HUES48 (cell line): ENCODE measurements at regions not wholly inside any gene's neighbourhood (a gene's known extent, or its start where the extent isn't known, plus 50 kb on each side); places are given as distances from the start of the nearest gene placed in this dataset.

Experiments
- H3K27ac ChIP-seq: one replicate; pipeline ENCODE4 v1.7.0; 2013; ENCODE audit warnings: low read depth, low read length, inconsistent platforms
- H3K27me3 ChIP-seq: 2 replicates; pipeline ENCODE4 v1.6.1; 2013; ENCODE audit warnings: mild to moderate bottlenecking, low read length; ENCODE audit not compliant: control insufficient read depth, insufficient read depth
- H3K36me3 ChIP-seq: 2 replicates; pipeline ENCODE4 v1.6.1; 2013; ENCODE audit warnings: low read length; ENCODE audit not compliant: control insufficient read depth, insufficient read depth
- H3K4me1 ChIP-seq: 2 replicates; pipeline ENCODE4 v1.6.1; 2013; ENCODE audit warnings: mild to moderate bottlenecking, low read length; ENCODE audit not compliant: control insufficient read depth, insufficient read depth
- H3K4me3 ChIP-seq: 2 replicates; pipeline ENCODE4 v1.5.1; 2013; ENCODE audit warnings: mild to moderate bottlenecking, low read depth, low read length
- H3K9ac ChIP-seq: 2 replicates; pipeline ENCODE4 v1.6.1; 2013; ENCODE audit warnings: mild to moderate bottlenecking, low read depth, low read length, moderate library complexity
- H3K9me3 ChIP-seq: 2 replicates; pipeline ENCODE4 v1.6.1; 2013; ENCODE audit warnings: low read length; ENCODE audit not compliant: control insufficient read depth, insufficient read depth

DNA sequence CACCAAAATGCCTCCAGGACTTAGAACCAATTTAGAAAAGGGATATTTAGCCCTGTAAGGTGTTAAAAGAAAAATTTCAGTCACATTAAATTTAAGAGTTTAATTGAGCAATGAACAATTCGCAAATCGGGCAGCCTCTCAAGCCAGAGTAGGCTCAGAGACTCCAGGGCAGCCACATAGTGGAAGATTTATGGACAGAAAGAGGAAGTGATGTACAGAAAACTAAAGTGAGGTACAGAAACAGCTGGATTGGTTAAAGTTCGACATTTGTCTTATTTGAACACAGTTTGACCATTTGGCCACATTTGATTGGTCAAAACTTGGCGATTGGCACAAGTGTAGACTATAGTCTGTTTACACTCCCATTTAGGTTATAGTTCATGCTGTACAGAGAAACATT lies 525.9 kb upstream of the ZNF608 start:
- H3K4me3 ChIP-seq = no peak overlapping the region
- no peaks in the 10 kb centered on the region for H3K9me3 ChIP-seq
- H3K9ac ChIP-seq = no peak overlapping the region
- no peaks in the 10 kb centered on the region for H3K36me3 ChIP-seq
- no peaks in the 10 kb centered on the region for H3K27me3 ChIP-seq
- no peak overlapping the region for H3K27ac ChIP-seq
- H3K4me1 ChIP-seq = peaks cover 17% of the 10 kb centered on the region

DNA sequence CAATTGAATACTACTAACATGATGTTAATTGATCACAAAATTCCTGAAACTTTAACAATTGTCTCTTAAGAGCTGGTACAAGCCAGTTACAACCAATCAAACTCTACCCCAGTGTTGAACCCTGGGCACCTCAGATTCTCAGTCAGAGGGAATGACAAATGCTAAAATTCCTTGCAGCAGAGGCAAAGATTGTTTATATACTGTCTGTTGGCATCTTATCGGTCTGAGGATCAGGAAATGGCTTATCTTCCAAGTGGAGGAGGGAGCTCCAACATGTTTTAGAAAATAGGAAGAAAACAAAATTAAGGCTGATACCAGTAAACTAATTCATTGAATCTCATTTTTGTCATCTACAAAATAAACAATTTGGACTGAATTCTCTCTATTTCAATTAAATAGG lies 527.8 kb upstream of the ZNF608 start:
- H3K27ac ChIP-seq = no peak overlapping the region
- H3K9ac ChIP-seq = no peak overlapping the region
- peaks cover 17% of the 10 kb centered on the region for H3K4me1 ChIP-seq
- H3K36me3 ChIP-seq = no peaks in the 10 kb centered on the region
- H3K9me3 ChIP-seq = no peaks in the 10 kb centered on the region
- H3K27me3 ChIP-seq = no peaks in the 10 kb centered on the region
- H3K4me3 ChIP-seq = no peak overlapping the region

DNA sequence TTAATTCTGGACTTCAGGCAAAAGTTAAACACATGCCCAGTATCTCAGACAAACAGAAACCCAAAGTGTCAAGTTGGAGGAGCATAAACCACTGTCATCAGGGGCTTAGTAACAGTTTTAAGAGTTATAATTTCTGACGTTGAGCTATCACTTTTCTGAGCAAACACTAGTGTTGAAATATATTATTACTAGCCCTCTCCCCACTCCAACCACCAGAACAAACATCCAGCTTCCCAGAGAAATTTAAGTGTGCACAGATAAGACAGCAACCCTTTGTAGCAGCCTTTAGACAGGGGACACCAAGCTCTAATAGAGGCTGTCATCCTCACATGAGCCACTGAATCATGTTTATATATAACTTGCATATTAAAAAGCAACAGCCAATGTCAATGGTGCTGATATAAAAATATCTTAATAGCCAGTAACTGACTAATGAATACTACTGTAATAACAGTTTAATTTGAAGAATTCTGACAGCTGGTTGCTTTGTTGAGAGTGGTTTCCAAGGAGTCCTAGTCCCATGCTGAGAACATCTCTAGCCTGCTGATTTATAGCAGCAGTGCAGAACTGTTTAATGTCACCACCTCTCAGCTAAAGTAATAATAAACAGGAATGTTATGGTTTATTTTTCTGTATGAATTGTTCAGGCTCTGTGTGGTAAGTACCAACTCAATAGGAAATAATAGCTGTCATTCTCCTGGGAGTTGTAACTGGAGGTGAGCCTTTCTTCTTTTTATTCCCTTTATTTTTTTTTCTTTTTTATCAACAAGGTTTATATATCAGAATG lies 528.7 kb upstream of the ZNF608 start:
- Histone ChIP-seq H3K4me3 (no peak overlapping the region), H3K4me1 (peaks cover 13% of the 10 kb centered on the region), H3K9ac (no peak overlapping the region), H3K27ac (no peak overlapping the region), H3K36me3 (no peaks in the 10 kb centered on the region), H3K27me3 (no peaks in the 10 kb centered on the region), H3K9me3 (no peaks in the 10 kb centered on the region)

DNA sequence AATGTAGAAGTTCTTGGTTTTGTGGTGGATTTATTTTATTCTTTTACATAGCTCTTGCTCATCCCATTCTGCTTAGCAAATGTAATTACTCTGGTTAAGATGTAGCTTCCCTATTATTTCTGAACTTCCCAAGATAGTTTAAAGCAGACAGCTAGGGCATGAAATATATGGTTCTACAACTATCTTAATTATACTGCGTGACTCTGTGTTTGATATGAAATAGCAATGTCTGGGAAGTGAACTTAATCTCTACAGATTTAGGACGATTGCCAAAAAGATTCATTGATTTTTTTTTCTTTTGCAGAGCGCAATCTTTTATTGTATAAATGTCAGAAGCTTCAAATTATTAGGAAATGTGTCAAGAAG lies 529.3 kb upstream of the ZNF608 start:
- Histone ChIP-seq H3K36me3 (no peaks in the 10 kb centered on the region), H3K27ac (no peak overlapping the region), H3K9me3 (no peaks in the 10 kb centered on the region), H3K4me3 (no peak overlapping the region), H3K27me3 (no peaks in the 10 kb centered on the region), H3K9ac (no peak overlapping the region), H3K4me1 (peaks cover 13% of the 10 kb centered on the region)

DNA sequence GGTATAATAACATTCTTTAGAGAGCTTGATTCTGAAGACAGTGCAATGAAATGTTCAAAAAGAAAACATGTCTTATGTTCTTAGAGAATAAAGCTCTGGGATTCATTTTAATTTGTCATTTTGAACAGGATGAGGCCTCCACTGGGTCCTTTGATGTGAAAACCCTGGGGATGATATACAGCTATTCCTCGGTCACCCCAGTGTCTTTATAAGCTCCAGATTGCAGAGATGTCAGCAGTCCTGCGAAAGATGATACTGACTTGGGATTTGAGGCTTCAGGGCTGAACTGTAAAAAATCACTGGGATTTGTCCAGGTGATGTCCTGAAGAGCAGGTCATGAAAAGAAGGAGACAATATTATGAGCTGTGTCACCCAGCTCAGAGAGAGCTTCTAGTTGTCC lies 529.7 kb upstream of the ZNF608 start:
- Histone ChIP-seq H3K9me3 (no peaks in the 10 kb centered on the region), H3K36me3 (no peaks in the 10 kb centered on the region), H3K4me3 (no peak overlapping the region), H3K27me3 (no peaks in the 10 kb centered on the region), H3K9ac (no peak overlapping the region), H3K27ac (no peak overlapping the region), H3K4me1 (peaks cover 13% of the 10 kb centered on the region)

DNA sequence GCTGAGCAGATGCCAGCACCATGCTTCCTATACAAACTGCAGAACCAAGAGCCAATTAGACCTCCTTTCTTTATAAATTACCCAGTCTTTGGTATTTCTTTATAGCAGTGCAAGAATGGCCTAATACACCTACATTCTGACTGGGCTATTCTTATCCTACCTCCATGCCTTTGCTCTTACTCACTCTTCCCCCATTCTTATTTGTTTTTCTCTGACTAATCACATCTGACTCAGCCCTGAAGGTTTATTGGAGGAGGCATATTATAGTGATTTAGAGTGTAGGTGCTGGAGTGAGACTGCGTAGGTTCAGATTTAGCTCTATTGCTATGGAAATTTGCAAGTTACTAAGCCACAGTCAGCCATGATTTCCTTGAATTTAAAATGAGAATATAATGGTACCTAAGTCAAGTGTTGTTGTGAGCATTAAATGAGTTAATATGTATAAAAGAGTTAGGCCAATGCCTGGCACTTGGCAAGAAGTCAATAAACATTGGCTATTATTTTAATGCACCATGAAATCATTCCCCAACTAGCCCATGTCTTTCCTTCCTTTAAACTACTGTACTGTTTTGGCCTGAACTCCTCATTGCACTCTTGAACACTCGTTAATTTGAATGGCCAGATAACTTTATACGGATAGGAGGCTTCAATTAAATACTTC lies 531.2 kb upstream of the ZNF608 start:
- no peak overlapping the region for H3K4me3 ChIP-seq
- H3K9ac ChIP-seq = no peak overlapping the region
- no peaks in the 10 kb centered on the region for H3K9me3 ChIP-seq
- H3K27me3 ChIP-seq = no peaks in the 10 kb centered on the region
- peaks cover 13% of the 10 kb centered on the region for H3K4me1 ChIP-seq
- H3K36me3 ChIP-seq = no peaks in the 10 kb centered on the region
- H3K27ac ChIP-seq = peak overlapping the region; percentile 40

DNA sequence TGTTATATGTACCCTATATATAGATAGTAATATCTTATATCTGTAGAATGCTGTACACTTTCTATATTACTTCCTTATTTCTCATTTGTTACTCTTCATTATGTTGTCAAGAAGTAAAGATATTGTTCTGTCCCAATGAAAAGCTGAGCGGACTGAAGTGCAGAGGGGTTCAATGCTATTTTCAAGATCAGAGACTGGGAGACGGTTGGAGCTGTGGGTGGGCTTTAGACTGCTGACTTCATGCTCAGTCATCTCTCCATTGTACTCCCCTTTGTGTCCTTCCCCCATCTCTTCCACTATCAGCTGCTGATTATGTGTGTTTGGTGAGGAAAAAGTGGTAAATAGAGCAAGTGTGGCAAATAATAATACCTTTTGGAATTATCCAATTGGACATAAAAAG lies 532.3 kb upstream of the ZNF608 start:
- no peak overlapping the region for H3K27ac ChIP-seq
- H3K36me3 ChIP-seq = no peaks in the 10 kb centered on the region
- H3K4me1 ChIP-seq = peaks cover 5% of the 10 kb centered on the region
- H3K9me3 ChIP-seq = no peaks in the 10 kb centered on the region
- H3K4me3 ChIP-seq = no peak overlapping the region
- no peaks in the 10 kb centered on the region for H3K27me3 ChIP-seq
- H3K9ac ChIP-seq = no peak overlapping the region

DNA sequence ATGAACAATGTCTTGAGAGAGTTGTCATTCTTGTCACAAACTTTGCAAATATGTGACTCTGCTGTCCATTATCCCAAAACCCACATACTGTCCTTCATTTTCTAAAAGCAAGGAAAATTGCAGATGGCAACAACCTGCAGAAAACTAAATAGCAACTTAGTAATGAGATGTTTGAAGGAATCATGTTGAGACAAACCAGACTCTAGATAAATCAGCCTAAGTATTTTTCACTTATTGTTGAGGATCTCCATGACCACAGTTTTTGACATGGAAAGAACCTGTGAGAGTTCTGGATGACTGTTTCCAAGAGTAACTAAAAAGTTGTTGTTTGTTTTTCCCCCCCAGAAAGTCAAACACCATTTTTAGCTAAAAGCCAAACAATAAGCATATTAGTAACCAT lies 535.2 kb upstream of the ZNF608 start:
- H3K4me3 ChIP-seq = no peak overlapping the region
- H3K9me3 ChIP-seq = no peaks in the 10 kb centered on the region

DNA sequence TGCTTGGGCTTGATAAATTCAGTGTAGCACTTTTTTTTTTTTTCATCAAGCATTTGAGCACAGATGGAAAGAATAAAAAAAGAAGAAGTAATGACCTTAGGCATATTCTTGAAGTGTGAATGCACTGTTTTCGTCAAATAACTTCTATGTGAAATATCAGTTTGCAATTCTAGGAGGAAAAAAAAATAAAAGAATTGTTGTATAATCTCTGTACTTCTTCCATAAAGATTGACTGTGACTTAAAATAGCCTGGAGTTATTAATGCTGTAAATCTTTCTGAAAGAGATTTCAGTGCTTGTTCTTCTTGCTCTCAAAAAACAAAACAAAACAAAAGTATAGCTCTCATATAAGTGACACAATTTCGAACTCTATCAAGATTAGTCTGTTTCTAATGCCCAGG lies 536.9 kb upstream of the ZNF608 start:
- peaks cover 5% of the 10 kb centered on the region; the same call in 1 of the 2 replicates for H3K4me1 ChIP-seq
- H3K9me3 ChIP-seq = no peaks in the 10 kb centered on the region
- no peak overlapping the region for H3K27ac ChIP-seq
- H3K9ac ChIP-seq = no peak overlapping the region
- H3K27me3 ChIP-seq = no peaks in the 10 kb centered on the region
- no peaks in the 10 kb centered on the region for H3K36me3 ChIP-seq
- H3K4me3 ChIP-seq = no peak overlapping the region

More for the DNA sequence above, 535.2 kb upstream of the ZNF608 start:
- H3K9ac ChIP-seq = no peak overlapping the region
- no peak overlapping the region for H3K27ac ChIP-seq
- no peaks in the 10 kb centered on the region for H3K27me3 ChIP-seq
- H3K4me1 ChIP-seq = peaks cover 5% of the 10 kb centered on the region; the same call in 1 of the 2 replicates
- no peaks in the 10 kb centered on the region for H3K36me3 ChIP-seq

DNA sequence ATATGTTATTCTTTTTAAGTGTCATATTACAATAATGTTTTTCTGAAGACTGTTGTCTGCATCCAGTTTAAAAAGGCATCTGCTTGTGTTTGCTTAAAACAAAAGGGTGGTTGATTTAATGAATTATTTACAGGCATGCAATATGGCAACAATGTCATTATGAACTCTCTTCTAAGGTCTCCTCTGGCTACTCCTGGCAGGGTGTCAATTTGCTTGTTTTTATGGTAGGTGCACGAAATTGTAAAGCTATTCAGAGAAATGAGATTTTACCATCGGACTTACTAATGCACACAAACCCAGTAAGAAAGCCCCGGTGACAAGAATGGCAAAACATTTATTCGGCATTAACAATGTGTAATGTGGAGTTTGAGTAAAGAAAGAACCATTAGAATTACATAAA lies 539.8 kb upstream of the ZNF608 start:
- H3K9me3 ChIP-seq = no peaks in the 10 kb centered on the region
- no peaks in the 10 kb centered on the region for H3K36me3 ChIP-seq
- no peaks in the 10 kb centered on the region for H3K27me3 ChIP-seq
- H3K4me3 ChIP-seq = no peak overlapping the region
- H3K27ac ChIP-seq = no peak overlapping the region
- H3K9ac ChIP-seq = no peak overlapping the region
- peaks cover 8% of the 10 kb centered on the region; the same call in 1 of the 2 replicates for H3K4me1 ChIP-seq

DNA sequence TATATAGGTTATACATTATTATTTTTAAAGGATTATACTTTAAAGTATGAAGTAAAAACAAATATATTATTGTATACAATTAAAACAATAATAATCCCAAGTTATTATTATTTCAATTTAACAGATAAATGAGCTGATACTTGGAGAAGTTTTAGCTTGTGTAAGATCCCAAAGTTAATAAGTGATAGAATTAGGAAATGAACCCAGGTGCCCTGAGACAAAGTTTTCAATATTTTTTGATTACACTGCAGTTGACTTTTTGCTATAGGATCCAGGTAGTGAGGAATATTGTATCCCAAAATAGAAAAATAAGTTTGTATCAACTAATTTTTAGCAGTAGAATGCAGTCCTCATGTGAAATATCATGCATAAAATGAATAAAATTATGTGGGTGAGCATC lies 543.2 kb upstream of the ZNF608 start:
- Histone ChIP-seq H3K9ac (no peak overlapping the region), H3K4me3 (no peak overlapping the region), H3K27ac (no peak overlapping the region), H3K36me3 (no peaks in the 10 kb centered on the region), H3K9me3 (no peaks in the 10 kb centered on the region), H3K27me3 (no peaks in the 10 kb centered on the region), H3K4me1 (peaks cover 13% of the 10 kb centered on the region)
